GM19438 (cell line): ENCODE measurements at regions not wholly inside any gene's neighbourhood (a gene's known extent, or its start where the extent isn't known, plus 50 kb on each side); places are given as distances from the start of the nearest gene placed in this dataset.
"Not testable (repeated sequence)": the region's sequence is repeated elsewhere in the genome, so short reads cannot be mapped to it uniquely, and the experiment has no call there.

ENCODE experiments used
- ATAC-seq: cut with Tn5 transposase; IDR thresholded peaks from one replicate; pipeline ENCODE4 v1.9.1; 2021; ENCODE audit warnings: low read depth; ENCODE audit not compliant: unreplicated experiment

- ATAC-seq: not testable (repeated sequence)
These were observed 69.9 kb downstream of the ALG1L2 start for GRCh38 chr3:130151555-130151954.

DNA sequence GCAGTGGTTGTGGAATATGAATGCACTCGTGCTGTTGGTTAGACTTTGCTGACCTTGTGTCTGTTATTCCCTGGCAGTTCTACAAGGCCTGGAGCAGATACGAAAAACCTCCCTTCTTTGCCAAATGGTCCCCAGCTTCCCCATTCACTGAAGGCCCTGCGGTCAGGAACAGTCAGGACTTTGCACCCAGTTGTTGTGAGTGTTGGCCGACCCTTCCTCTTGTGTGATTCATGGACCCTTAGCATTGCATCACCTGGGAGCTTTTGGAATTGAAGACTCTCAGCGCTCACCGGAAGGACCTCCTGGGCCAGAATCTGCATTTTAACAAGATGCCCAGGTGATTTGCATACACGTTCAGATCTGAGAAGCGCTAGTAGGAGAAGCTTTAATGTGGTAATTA is 71.6 kb downstream of the ALG1L2 start:
- ATAC-seq: not testable (repeated sequence)

DNA sequence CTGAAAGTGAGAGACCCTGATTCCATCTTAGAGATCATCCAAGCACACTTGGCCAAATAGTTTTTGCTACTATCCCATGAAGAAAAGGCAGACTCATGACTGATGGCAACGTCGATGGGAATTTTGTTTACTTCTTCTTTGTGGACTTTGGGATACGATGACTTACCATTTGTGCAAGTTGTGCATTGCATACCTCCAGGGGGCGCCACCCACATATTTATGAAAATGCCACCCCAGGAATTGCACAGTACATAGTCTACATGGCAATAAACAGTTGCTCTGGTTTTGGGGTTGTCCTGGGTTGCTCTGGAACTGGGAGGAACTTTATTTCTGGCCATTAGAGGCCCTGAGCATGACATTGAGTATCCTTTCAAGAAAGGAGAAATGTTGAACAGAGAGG is 73.8 kb downstream of the ALG1L2 start:
- not testable (repeated sequence) for ATAC-seq

- not testable (repeated sequence) for ATAC-seq
These were observed 85.2 kb downstream of the ALG1L2 start for GRCh38 chr3:130166856-130167255.

GRCh38 chr3:130175195-130175594 is 93.6 kb downstream of the ALG1L2 start:
- ATAC-seq: not testable (repeated sequence)

DNA sequence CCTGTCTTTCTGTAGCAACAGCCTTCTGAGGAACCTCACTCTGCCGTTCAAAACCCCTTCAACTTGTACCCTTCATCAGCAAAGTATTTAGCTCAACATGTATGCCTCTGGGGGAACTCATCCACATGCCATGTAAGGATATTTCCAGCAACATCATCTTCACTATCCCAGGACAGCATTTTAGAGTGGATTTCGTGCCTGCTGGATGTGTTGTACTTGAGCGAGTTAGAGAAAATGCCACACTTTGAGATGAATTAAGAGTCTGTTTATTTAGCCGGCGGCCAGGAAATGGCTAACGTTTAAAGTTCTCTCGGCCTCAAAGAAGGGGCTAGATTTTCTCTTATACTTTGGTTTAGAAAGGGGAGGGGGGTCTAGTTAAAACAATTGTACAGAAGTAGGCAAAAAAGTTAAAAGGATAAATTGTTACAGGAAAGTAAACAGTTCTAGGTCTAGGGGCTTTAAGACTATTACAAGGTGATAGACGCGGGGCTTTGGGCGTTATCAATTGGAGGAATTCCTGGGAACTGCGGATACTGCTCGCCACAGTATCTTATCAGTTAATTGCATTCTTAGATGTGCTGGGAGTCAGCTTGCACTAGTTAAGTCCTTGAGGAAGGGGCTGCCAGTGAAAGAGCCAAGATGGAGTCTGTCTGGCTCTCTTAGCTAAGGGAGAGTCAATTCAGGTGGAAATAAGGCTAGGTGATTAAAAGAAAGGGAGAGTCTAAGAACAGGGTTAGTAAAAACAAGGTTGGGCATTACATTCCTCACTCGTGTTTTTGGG is 95.0 kb downstream of the ALG1L2 start:
- ATAC-seq: not testable (repeated sequence)

DNA sequence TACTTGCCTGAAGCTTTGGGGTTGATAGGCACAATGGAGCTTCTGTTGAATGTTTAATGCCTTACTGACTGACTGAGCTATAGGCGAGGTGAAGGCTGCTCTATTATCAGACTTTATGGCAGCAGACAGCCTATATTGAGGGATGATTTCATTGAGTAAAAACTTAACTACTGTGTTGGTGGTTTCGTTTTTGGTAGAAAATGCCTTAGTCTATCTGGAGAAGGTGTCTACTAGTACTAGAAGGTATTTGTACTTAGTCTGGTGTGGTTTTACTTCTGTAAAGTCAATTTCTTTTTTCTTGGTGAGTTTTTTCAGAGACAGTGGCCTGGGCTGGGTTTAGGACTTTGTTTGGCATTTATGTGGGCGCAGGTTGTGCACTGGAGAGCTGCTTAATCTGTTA is 97.2 kb downstream of the ALG1L2 start:
- ATAC-seq: not testable (repeated sequence)

GRCh38 chr3:130179353-130179970 is 97.8 kb downstream of the ALG1L2 start:
- ATAC-seq: not testable (repeated sequence)

- ATAC-seq: not testable (repeated sequence)
These were observed 100.8 kb downstream of the ALG1L2 start for GRCh38 chr3:130182475-130182874.

GRCh38 chr3:130183689-130184088 is 102.1 kb downstream of the ALG1L2 start:
- ATAC-seq: not testable (repeated sequence)

DNA sequence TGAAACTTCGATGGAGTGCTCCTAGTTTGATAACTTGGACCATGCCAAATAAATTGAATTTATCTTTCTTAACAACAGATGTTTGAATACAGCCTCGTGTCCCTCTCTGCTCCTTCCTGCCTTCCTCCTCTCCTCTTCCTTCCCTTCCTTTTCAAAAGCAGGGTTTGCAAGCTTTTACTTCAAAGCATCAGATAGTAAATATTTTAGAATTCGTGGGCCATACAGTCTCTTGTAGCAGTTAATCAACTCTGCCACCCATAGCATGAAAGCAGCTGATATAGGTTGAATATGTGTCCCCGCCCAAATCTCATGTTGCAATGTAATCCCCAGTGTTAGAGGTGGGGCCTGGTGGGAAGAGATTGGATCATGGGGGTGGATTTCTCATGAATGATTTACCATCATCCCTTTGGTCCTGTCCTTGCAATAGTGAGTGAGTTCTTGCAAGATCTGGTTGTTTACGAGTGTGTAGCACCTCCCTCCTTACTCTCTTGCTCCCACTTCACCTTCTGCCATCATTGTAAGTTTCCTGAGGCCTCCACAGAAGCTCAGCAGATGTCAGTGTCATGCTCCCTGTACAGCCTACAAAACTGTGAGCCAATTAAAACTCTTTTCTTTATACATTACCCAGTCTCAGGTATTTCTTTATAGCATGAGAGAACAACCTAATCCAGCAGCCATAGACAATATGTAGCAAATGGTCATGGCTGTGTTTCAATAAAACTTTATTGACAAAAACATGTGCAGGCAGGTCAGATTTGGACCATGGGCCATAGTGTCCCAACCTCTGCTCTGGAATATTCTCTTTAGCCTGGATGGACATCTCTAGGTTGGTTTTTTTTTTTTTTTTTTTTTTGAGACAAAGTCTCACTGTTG is 102.8 kb downstream of the ALG1L2 start:
- not testable (repeated sequence) for ATAC-seq

GRCh38 chr3:130201272-130201671 is 119.6 kb downstream of the ALG1L2 start:
- ATAC-seq: not testable (repeated sequence)

GRCh38 chr3:130203633-130204032 is 122.0 kb downstream of the ALG1L2 start:
- ATAC-seq: not testable (repeated sequence)

DNA sequence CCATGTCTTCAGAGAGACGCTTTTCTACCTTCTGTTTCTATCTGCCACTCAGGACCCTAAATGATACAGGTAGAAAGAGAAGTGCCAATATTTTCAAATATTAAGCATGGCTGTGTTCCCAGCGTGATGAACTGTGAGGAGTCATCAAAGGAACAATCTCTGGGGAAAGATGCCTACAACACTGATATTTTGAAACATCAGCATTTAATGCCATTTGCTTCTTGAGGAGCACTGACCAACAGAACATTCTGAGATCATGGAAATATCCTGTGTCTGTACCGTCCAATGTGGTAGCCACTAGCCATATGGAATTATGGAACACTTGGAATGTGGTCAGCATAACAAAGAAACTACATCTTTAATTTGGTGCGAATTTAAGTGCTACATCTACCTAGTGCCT is 117.9 kb upstream of the COL6A5 start:
- no peak for ATAC-seq

GRCh38 chr3:130242850-130243569 is 102.5 kb upstream of the COL6A5 start:
- no peak for ATAC-seq

GRCh38 chr3:130243808-130244207 is 101.7 kb upstream of the COL6A5 start:
- ATAC-seq: no peak

DNA sequence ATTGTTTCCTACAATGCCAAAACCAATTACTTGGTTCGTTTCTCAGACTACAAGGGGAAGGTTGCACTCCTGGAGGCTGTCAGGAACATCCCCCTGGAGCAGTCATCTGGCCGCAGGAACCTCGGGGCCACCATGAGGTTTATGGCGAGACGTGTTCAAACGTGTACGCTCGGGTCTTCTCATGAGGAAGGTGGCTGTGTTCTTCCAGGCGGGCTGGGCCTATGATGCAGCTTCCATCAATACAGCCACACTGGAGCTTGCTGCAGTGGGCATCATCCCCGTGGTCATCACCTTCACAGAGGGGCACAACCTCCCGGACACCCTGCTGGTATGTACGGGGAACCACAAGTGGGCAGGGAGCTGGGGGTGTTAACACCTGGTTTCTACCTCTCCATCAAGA is 94.5 kb upstream of the COL6A5 start:
- no peak for ATAC-seq

DNA sequence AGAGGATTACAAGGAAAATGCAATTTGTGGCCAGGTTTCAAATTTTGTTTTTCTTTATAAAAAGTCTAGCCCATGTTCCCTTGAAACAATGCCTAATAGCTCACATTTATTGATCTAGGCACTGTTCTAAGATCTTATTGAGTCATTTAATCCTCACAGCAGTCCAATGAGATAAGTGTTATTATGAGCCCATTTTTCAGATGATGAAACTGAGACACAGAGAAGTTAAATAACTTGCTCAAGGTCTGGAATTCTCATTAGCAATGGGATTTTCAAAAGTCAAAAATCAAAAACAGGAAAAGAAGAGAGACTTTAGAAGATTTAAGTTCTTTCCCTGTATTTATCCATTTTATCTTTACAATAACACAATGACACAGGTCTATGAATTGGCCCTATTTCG is 90.0 kb upstream of the COL6A5 start:
- no peak for ATAC-seq

DNA sequence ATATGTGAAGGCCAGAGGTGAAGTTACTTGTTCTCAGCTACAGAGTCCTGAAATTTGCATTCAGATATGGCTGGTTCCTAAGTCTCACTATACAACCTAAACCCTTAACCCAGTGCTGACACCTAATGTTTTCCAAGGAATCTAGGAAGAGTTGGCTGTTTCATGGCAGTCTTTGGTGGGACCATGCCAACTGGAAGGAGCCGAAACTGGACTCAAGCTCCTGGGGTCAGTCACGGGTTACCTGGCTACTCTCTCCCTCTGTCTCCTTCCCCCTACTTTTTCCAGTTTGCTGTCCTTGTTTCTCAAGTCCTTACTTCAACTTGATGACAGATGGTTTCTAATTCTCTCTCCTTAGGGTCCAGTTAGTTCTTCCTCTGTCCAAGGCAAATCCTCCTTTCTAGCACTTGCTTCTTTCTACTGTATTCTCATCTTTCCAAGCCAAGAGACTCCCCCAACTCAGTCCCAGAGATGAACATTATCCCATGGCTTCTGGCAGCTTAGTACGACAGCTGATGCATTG is 88.6 kb upstream of the COL6A5 start:
- ATAC-seq: no peak

- ATAC-seq: no peak
These were observed 86.9 kb upstream of the COL6A5 start for GRCh38 chr3:130258532-130258952.
